ENCODE measurements at regions not wholly inside any gene's neighbourhood (a gene's known extent, or its start where the extent isn't known, plus 50 kb on each side); places are given as distances from the start of the nearest gene placed in this dataset.

- peaks cover 11% of the 10 kb centered on the region for H3K9me3 Mint-ChIP-seq
- ChIA-PET POLR2A (interaction anchor here (0.6 kb wide), 1 partner anchor 19 kb away, joined by 3 read pairs; no protein-coding TSS in a partner anchor), CTCF (no interaction called here)
- H3K36me3 Mint-ChIP-seq, result peaks cover 17% of the 10 kb centered on the region
- no peak overlapping the region for H3K4me3 Mint-ChIP-seq
- no peaks in the 10 kb centered on the region for H3K4me1 Mint-ChIP-seq
- TF ChIP-seq CREM (CRISPR knock-in tag; IDR thresholded peaks at IDR 0.05) (no peak), ATF6 (CRISPR knock-in tag; IDR thresholded peaks at IDR 0.05) (no peak), USF2 (CRISPR knock-in tag; IDR thresholded peaks at IDR 0.05) (no peak), JUN (CRISPR knock-in tag; IDR thresholded peaks at IDR 0.05) (no peak), ZNF423 (CRISPR knock-in tag; IDR thresholded peaks at IDR 0.05) (no peak), CTCF (IDR thresholded peaks at IDR 0.05) (no peak), ZNF263 (CRISPR knock-in tag; IDR thresholded peaks at IDR 0.05; ENCODE audit: low read depth) (no peak), FOXP4 (CRISPR knock-in tag; IDR thresholded peaks at IDR 0.05) (no peak), RELA (CRISPR knock-in tag; IDR thresholded peaks at IDR 0.05; ENCODE audit: borderline replicate concordance) (no peak), GABPB1 (CRISPR knock-in tag; IDR thresholded peaks at IDR 0.05) (no peak), EMX1 (CRISPR knock-in tag; IDR thresholded peaks at IDR 0.05) (no peak), FOXK1 (CRISPR knock-in tag; IDR thresholded peaks at IDR 0.05) (no peak), ZNF138 (CRISPR knock-in tag; conservative IDR thresholded peaks at IDR 0.05) (no peak), TP53 (CRISPR knock-in tag; IDR thresholded peaks at IDR 0.05) (no peak), ZSCAN18 (CRISPR knock-in tag; IDR thresholded peaks at IDR 0.05) (no peak)
- no peak for ATAC-seq
- DNase-seq (ENCODE audit: low spot score), result no peak
- H3K27ac Mint-ChIP-seq, result no peak overlapping the region
- H3K27me3 Mint-ChIP-seq (ENCODE audit: low read depth), result no peaks in the 10 kb centered on the region
Measured at GRCh38 chr10:6327961-6328698, 125.4 kb downstream of the PFKFB3 start.

GRCh38 chr10:6328699-6329423, 126.1 kb downstream of the PFKFB3 start:
- Mint-ChIP-seq H3K4me3 (no peak overlapping the region), H3K36me3 (peaks cover 24% of the 10 kb centered on the region), H3K9me3 (peaks cover 18% of the 10 kb centered on the region), H3K27me3 (ENCODE audit: low read depth) (peaks cover 6% of the 10 kb centered on the region; the same call in 1 of the 2 replicates), H3K27ac (no peak overlapping the region), H3K4me1 (no peaks in the 10 kb centered on the region)
- ATAC-seq, result no peak
- DNase-seq (ENCODE audit: low spot score), result no peak
- ChIA-PET POLR2A (no interaction called here), CTCF (interaction anchor here (1.0 to 1.4 kb wide), 2 partner anchors 73 to 243 kb away, joined by 3 to 7 read pairs; no protein-coding TSS in a partner anchor)
- TF ChIP-seq ATF6 (CRISPR knock-in tag; IDR thresholded peaks at IDR 0.05) (no peak), ZNF317 (CRISPR knock-in tag; IDR thresholded peaks at IDR 0.05; ENCODE audit: borderline replicate concordance, low read depth) (no peak), PRDM15 (CRISPR knock-in tag; IDR thresholded peaks at IDR 0.05) (no peak), MLX (CRISPR knock-in tag; IDR thresholded peaks at IDR 0.05) (no peak), TP53 (CRISPR knock-in tag; IDR thresholded peaks at IDR 0.05) (no peak)
